22Rv1 (cell line): ENCODE measurements at regions not wholly inside any gene's neighbourhood (a gene's known extent, or its start where the extent isn't known, plus 50 kb on each side); places are given as distances from the start of the nearest gene placed in this dataset.

ENCODE experiments used
- CTCF ChIP-seq: fragments of 450-650 bp; IDR thresholded peaks from 2 replicates; pipeline ENCODE4 v1.5.1; 2017; ENCODE audit warnings: mild to moderate bottlenecking
- ZFX ChIP-seq: fragments of 450-650 bp; IDR thresholded peaks from 2 replicates; pipeline ENCODE4 v1.6.1; 2017; ENCODE audit warnings: antibody characterized with exemption, borderline replicate concordance

GRCh38 chr10:89867964-89868363 lies 166.6 kb downstream of the KIF20B start:
- TF ChIP-seq CTCF (no peak), ZFX (no peak)
